PC-9 (cell line): ENCODE measurements at regions not wholly inside any gene's neighbourhood (a gene's known extent, or its start where the extent isn't known, plus 50 kb on each side); places are given as distances from the start of the nearest gene placed in this dataset.

Source experiments
- EZH2 ChIP-seq: fragments of 200-600 bp; sonication (generic); IDR thresholded peaks from 2 replicates; pipeline ENCODE4 v1.8.0; 2017; ENCODE audit warnings: antibody characterized with exemption, low read depth
- TF ChIP-seq, protein P1 (sequence below): fragments of 200-600 bp; sonication (generic); conservative IDR thresholded peaks from 2 replicates; pipeline ENCODE4 v1.6.1; 2017; ENCODE audit warnings: mixed run types, antibody characterized with exemption, mild to moderate bottlenecking, moderate library complexity

DNA sequence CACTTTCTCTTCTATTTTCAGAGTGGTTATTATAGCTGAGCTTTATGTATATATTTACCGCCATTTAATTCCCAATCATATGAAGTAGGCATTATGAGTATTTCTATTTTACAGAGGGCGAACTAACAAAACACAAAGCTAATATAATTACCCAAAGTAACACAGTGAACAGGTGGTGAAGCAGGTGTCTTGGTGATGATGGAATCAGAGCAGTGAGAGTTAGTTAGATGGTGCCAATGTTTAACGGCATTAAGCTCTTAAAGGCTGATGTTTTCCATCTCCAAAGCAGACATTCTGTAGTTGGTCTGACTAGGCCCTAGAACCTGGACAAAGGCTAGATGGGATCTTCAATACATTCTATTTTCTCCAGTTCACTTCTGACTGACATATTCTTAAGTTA is 551.1 kb upstream of the SYNCRIP start:
- TF ChIP-seq, protein P1, sequence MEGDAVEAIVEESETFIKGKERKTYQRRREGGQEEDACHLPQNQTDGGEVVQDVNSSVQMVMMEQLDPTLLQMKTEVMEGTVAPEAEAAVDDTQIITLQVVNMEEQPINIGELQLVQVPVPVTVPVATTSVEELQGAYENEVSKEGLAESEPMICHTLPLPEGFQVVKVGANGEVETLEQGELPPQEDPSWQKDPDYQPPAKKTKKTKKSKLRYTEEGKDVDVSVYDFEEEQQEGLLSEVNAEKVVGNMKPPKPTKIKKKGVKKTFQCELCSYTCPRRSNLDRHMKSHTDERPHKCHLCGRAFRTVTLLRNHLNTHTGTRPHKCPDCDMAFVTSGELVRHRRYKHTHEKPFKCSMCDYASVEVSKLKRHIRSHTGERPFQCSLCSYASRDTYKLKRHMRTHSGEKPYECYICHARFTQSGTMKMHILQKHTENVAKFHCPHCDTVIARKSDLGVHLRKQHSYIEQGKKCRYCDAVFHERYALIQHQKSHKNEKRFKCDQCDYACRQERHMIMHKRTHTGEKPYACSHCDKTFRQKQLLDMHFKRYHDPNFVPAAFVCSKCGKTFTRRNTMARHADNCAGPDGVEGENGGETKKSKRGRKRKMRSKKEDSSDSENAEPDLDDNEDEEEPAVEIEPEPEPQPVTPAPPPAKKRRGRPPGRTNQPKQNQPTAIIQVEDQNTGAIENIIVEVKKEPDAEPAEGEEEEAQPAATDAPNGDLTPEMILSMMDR: no peak
- TF ChIP-seq EZH2: no peak
